GM19395 (cell line): ENCODE measurements at regions not wholly inside any gene's neighbourhood (a gene's known extent, or its start where the extent isn't known, plus 50 kb on each side); places are given as distances from the start of the nearest gene placed in this dataset.
"Not testable (repeated sequence)": the region's sequence is repeated elsewhere in the genome, so short reads cannot be mapped to it uniquely, and the experiment has no call there.

Experiments used
- ATAC-seq: cut with Tn5 transposase; IDR thresholded peaks from one replicate; pipeline ENCODE4 v1.9.1; 2021; ENCODE audit warnings: mild to moderate bottlenecking, moderate library complexity; ENCODE audit not compliant: unreplicated experiment

- ATAC-seq = no peak
Measured at GRCh38 chr3:20523293-20523692, 337.3 kb upstream of the SGO1 start.

DNA sequence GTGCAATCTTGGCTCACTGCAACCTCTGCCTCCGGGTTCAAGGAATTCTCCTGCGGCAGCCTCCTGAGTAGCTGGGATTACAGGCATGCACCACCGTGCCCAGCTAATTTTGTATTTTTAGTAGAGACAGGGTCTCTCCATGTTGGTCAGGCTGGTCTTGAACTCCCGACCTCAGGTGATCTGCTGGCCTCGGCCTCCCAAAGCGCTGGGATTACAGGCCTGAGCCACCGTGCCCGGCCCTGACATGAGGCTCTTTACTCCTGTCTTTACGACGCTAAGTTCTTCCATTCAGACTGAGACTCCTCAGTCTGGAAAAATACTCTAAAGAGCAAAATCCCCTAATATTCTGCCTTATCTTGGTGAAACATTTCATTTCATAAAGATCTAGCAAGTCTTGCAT, 331.3 kb upstream of the SGO1 start:
- ATAC-seq = not testable (repeated sequence)

DNA sequence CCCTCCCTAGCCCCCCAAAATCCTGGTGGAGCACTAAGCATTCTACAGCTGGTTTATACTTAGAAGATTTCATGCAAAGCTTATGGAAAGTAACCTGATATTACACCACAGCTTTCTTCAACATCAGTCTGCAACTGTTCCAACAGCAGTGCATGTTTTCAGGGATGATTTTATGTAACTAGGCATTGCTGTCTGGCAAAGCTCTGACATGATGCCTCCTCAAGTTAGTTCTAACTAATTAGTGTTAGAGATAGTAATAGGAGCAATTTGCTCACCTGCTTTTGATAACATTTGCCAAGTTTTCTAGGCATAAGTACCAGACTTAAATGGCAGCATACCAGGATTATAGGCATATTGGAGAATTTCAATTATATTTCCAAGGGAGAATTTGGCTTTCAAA, 330.3 kb upstream of the SGO1 start:
- ATAC-seq = no peak

GRCh38 chr3:20515834-20516233, 329.8 kb upstream of the SGO1 start:
- no peak for ATAC-seq

DNA sequence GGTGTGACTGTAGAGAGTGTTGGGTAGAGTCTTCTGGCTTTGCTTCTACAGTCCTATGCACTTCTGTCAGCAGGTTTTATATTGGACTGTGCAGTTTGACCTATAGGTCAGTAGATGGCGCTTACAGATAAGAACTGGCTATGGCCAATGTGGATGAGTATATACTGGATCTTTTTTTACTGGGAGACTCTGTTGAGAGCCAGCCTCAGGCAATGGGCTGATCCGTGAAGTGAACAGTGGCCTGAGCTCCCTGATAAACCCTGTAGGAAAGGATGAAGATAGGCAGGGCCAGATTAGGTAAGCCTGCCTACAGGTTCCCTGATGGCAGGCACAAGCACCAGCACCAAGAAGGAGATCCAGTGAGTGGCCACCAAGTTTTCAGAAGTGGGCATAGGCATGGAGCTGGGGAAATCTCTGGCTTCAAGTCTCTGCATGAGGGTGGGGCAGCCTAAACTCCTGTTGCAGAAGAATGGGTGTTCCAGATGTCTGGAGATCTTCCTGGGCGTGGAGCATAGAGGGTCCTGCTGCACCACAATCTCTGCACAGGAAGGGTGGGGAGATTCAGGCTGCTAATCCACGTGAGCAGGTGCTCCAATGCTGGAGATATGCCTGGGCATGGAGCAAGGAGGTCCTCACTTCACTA, 326.0 kb upstream of the SGO1 start:
- peak; percentile 98 for ATAC-seq

- no peak for ATAC-seq
Measured at GRCh38 chr3:20510396-20510795, 324.4 kb upstream of the SGO1 start.

DNA sequence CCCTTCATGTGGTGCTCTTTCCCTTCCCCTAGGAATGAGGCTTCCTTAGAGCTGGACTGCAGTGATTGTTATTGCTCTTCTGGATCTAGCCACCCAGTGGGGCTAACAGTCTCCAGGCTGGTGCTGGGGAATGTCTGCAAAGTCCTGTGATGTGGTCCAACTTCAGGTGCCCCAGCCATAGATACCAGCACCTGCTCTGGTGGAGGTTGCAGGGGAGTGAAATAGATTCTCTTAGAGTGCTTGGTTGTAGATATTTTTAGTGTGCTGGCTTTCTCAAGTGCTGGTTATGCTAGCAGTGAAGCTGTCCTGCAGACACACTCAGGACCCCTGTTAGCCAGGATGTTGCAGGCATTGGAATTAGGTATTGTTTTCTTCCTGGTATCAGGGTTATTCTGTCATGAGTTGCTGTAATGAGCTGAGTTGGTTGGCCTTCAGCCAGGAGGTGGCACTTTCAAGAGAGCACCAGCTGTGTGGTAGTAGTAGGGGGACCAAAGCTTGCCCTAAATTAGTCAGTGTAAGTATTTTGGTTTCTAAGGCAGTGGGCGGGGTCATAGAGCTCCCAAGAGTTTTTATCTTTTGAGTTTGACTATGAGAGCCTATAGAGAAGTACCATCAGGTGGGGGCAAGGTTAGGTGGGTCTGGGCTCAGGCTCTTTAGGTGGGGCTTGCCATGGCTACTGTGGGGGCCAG, 317.5 kb upstream of the SGO1 start:
- peak; percentile 46 for ATAC-seq

- no peak for ATAC-seq
Measured at GRCh38 chr3:20490996-20491395, 305.0 kb upstream of the SGO1 start.

GRCh38 chr3:20488151-20488550, 302.1 kb upstream of the SGO1 start:
- no peak for ATAC-seq

DNA sequence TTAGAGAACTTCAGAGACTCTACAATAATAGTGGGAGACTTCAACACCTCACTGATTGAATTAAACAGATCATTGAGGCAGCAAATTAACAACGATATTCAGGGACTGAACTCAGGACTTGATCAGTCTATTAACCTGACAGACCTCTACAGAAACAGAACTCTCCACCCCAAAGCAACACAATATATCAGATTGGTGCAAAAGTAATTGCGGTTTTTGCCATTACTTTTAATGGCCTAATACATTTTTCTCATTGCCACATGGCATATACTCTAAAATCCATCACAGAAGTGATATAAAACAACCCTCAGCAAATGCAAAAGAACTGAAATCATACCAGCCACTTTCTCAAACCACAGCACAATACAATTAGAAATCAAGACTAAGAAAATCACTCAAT, 298.1 kb upstream of the SGO1 start:
- no peak for ATAC-seq

- ATAC-seq = no peak
Measured at GRCh38 chr3:20482350-20482749, 296.3 kb upstream of the SGO1 start.

DNA sequence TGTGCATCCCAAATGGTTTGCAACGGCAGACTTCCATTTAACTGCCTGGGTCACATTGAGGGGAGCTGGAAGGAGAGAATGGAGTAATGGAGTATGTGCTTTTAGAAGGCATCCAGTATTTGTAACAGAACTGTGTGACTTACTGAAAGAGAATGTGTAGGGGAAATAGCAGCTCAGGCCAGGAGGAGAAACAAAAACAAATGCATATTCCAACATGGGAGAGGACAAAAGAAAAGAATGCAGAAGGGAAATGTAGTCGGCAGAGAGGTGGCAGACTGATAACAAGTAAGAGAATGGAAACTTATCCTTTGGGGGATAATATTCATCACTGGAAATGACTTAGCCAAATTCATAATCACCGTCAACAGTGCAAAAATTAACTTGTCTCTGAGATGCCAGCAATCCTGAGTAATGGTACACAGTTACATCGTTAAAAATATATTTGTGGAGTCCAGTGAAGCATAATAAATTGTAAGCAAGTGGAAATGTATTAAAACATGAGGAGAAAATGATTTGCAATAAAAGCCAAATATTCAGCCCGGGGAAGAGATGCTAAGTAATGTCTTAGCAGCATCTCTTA, 294.9 kb upstream of the SGO1 start:
- ATAC-seq = no peak

DNA sequence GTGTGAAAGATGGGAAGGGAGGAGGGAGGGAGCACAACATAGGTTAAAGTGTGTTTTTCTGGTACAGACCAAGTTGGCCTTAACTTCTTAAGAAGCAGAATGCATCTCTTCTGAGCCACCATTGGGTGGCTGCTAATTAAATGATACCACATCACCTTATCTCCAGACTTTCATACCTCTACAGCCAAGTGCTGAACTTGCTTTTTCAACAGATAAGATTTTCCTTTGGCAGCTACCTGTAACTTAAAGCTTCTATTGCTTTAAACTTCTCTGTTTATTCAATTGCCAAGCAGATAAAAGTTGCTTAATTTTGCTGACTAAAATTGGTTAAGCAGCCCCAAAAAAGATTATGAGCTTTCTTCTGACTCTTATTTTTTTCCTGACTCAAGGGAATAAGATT, 292.4 kb upstream of the SGO1 start:
- no peak for ATAC-seq

DNA sequence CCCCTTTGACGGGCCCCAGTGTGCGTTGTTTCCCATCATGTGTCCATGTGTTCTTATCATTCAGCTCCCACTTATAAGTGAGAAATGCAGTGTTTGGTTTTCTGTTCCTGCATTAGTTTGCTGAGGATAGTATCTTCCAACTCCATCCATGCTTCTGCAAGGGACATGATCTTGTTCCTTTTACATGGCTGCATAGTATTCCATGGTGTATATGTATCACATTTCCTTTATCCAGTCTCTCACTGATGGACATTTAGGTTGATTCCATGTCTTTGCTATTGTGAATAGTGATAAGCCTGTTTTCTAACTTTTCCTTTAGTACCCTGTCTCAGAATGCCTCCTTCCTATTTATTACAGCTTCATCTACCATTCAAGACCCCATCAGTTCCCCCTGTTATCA, 278.2 kb upstream of the SGO1 start:
- ATAC-seq = not testable (repeated sequence)

GRCh38 chr3:20462723-20463122, 276.7 kb upstream of the SGO1 start:
- ATAC-seq = no peak

- ATAC-seq = no peak
Measured at GRCh38 chr3:20462226-20462625, 276.2 kb upstream of the SGO1 start.

DNA sequence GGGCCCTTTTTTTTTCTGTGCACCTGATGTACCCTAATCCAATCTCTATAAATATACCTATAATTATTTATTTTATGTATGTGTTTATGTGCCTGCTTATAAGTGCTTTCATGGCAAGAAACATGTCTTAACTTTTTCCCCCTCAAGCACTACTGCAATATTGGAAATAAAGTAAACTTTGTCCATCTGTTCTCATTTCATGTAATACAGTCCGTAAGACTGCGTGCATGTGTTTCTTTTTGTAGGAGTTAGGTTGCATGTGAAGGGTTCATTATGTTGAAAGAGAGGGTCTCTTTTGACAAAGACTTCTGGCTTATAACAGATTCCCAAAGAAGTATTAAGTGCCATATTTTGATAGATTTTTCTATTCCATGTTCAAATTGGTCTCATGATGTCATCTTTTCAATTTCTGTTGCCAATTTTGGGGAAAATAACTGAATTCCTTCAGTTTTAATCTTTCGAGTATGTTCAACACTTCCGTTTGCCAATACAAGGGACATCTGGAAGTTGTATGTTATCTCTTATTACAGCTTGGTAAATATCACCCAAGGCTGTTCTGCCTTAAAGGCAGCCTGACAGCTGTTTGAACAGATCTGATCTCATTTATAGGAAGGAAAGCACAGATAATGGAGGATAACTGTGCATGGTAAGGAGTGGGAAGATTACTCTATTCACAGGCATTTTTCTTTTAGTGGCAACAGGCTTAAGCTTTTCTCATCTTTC, 273.1 kb upstream of the SGO1 start:
- ATAC-seq = no peak

- ATAC-seq = no peak
Measured at GRCh38 chr3:20456511-20456910, 270.5 kb upstream of the SGO1 start.

DNA sequence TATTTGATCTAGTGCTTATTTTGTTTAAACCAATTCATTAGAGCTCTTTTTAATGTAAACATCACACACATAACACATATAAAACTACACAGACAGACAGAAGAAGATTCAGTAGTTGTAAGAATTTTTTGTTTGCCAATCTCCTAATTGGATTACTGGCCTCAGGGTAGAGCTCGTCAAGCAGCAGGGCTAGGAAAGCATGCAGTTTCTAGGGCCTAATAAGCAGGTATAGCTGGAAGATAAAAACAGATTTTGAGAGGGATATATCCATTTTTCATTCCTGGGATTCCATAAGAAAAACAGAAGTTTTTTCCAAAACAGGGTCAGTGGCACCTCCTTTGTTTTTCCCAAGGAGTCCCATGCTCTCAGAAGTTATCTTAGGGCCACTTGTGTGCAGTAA, 265.2 kb upstream of the SGO1 start:
- ATAC-seq = no peak

GRCh38 chr3:20450611-20451010, 264.6 kb upstream of the SGO1 start:
- ATAC-seq = no peak

- ATAC-seq = no peak
Measured at GRCh38 chr3:20442846-20443245, 256.8 kb upstream of the SGO1 start.

GRCh38 chr3:20427268-20427667, 241.3 kb upstream of the SGO1 start:
- not testable (repeated sequence) for ATAC-seq
